HL-60 (cell line): ENCODE measurements at regions not wholly inside any gene's neighbourhood (a gene's known extent, or its start where the extent isn't known, plus 50 kb on each side); places are given as distances from the start of the nearest gene placed in this dataset.

Experiments used
- DNase-seq, 2 experiments: peaks; one replicate each; pipeline ENCODE4 v3.0.0-alpha.2; 2010 to 2020; ENCODE audit warnings: low read depth in 1 of 2, low spot score in 1 of 2
- H3K27ac ChIP-seq: fragments of 250-450 bp; sonication (Bioruptor Pico); replicated peaks from 2 replicates; pipeline ENCODE4 v1.5.1; 2020; ENCODE audit warnings: mild to moderate bottlenecking, moderate library complexity
- H3K27me3 ChIP-seq: fragments of 250-450 bp; sonication (Bioruptor Pico); 2 replicates; pipeline ENCODE4 v1.5.1; 2021; ENCODE audit warnings: mild to moderate bottlenecking, moderate library complexity; ENCODE audit not compliant: insufficient read depth, poor library complexity, severe bottlenecking
- H3K4me3 ChIP-seq: replicated peaks from 2 replicates; pipeline ENCODE4 v1.5.1; 2011; ENCODE audit warnings: mild to moderate bottlenecking, control low read depth, low read length; ENCODE audit not compliant: insufficient read depth
- CTCF ChIP-seq: IDR thresholded peaks from one replicate; pipeline ENCODE4 v1.5.1; 2011; ENCODE audit warnings: low read length, control low read depth, inconsistent platforms; ENCODE audit not compliant: insufficient read depth
- GABPA ChIP-seq: IDR thresholded peaks from 2 replicates; pipeline ENCODE4 v1.6.1; 2012; ENCODE audit warnings: low read depth
- POLR2AphosphoS5 ChIP-seq: IDR thresholded peaks from 2 replicates; pipeline ENCODE4 v1.6.1; 2012; ENCODE audit warnings: low read depth
- REST ChIP-seq: IDR thresholded peaks from 2 replicates; pipeline ENCODE4 v1.6.1; 2012; ENCODE audit warnings: low read depth; ENCODE audit not compliant: insufficient replicate concordance
- SPI1 ChIP-seq: IDR thresholded peaks from 2 replicates; pipeline ENCODE4 v1.6.1; 2012; ENCODE audit warnings: low read depth, mild to moderate bottlenecking, borderline replicate concordance

GRCh38 chr12:124201248-124201647 is 93.6 kb upstream of the RFLNA start:
- Histone ChIP-seq H3K4me3 (no peak overlapping the region), H3K27me3 (no peaks in the 10 kb centered on the region), H3K27ac (no peak overlapping the region)
- TF ChIP-seq POLR2AphosphoS5 (no peak), SPI1 (no peak), REST (no peak), CTCF (no peak), GABPA (no peak)
- no peak for DNase-seq

- no peaks in the 10 kb centered on the region for H3K27me3 ChIP-seq
- TF ChIP-seq POLR2AphosphoS5, result no peak
- no peak for TF ChIP-seq SPI1
- no peak for TF ChIP-seq REST
- TF ChIP-seq GABPA, result no peak
- TF ChIP-seq CTCF, result no peak
- H3K4me3 ChIP-seq, result no peak overlapping the region
- DNase-seq, result no peak
- H3K27ac ChIP-seq, result no peak overlapping the region
These were observed 91.7 kb upstream of the RFLNA start for GRCh38 chr12:124203176-124203575.

GRCh38 chr12:124205405-124205804 is 89.5 kb upstream of the RFLNA start:
- Histone ChIP-seq H3K27ac (no peak overlapping the region), H3K27me3 (no peaks in the 10 kb centered on the region), H3K4me3 (no peak overlapping the region)
- no peak for DNase-seq
- TF ChIP-seq CTCF (no peak), POLR2AphosphoS5 (no peak), SPI1 (no peak), REST (no peak), GABPA (no peak)
